ENCODE measurements at regions not wholly inside any gene's neighbourhood (a gene's known extent, or its start where the extent isn't known, plus 50 kb on each side); places are given as distances from the start of the nearest gene placed in this dataset.

- TF ChIP-seq POLR2AphosphoS5 (IDR thresholded peaks at IDR 0.05; ENCODE audit: low read depth, low read length) (no peak), TAF1 (IDR thresholded peaks at IDR 0.05; ENCODE audit: borderline replicate concordance, insufficient read depth, low read length) (no peak)
Measured at GRCh38 chr6:113676968-113677367, 180.2 kb upstream of the MARCKS start.
